Ammon's horn (tissue), 1 donor: ENCODE measurements at regions not wholly inside any gene's neighbourhood (a gene's known extent, or its start where the extent isn't known, plus 50 kb on each side); places are given as distances from the start of the nearest gene placed in this dataset.

Experiments
- DNase-seq: peaks from one replicate; pipeline ENCODE4 v3.0.0-alpha.2; 2016; ENCODE audit warnings: low spot score

- DNase-seq, result no peak
Measured at GRCh38 chr12:132393991-132394949, 64.9 kb upstream of the GALNT9 start.

- DNase-seq, result no peak
Measured at GRCh38 chr12:132393245-132393795, 63.9 kb upstream of the GALNT9 start.

GRCh38 chr12:132392389-132393244 is 63.2 kb upstream of the GALNT9 start:
- no peak for DNase-seq

- no peak for DNase-seq
Measured at GRCh38 chr12:132391326-132392041, 62.1 kb upstream of the GALNT9 start.

GRCh38 chr12:132390287-132391076 is 61.1 kb upstream of the GALNT9 start:
- DNase-seq, result no peak

GRCh38 chr12:132389526-132390286 is 60.3 kb upstream of the GALNT9 start:
- no peak for DNase-seq

GRCh38 chr12:132389026-132389425 is 59.6 kb upstream of the GALNT9 start:
- no peak for DNase-seq

GRCh38 chr12:132388379-132389015 is 59.1 kb upstream of the GALNT9 start:
- no peak for DNase-seq

GRCh38 chr12:132386926-132387497 is 57.6 kb upstream of the GALNT9 start:
- DNase-seq, result no peak

- no peak for DNase-seq
Measured at GRCh38 chr12:132385923-132386751, 56.7 kb upstream of the GALNT9 start.

- no peak for DNase-seq
Measured at GRCh38 chr12:132384916-132385774, 55.8 kb upstream of the GALNT9 start.

- DNase-seq, result no peak
Measured at GRCh38 chr12:132380641-132381040, 51.3 kb upstream of the GALNT9 start.

- DNase-seq, result no peak
Measured at GRCh38 chr12:132379996-132380395, 50.6 kb upstream of the GALNT9 start.

GRCh38 chr12:132379576-132379975 is 50.2 kb upstream of the GALNT9 start:
- no peak for DNase-seq
